ENCODE measurements at regions not wholly inside any gene's neighbourhood (a gene's known extent, or its start where the extent isn't known, plus 50 kb on each side); places are given as distances from the start of the nearest gene placed in this dataset.

DNA sequence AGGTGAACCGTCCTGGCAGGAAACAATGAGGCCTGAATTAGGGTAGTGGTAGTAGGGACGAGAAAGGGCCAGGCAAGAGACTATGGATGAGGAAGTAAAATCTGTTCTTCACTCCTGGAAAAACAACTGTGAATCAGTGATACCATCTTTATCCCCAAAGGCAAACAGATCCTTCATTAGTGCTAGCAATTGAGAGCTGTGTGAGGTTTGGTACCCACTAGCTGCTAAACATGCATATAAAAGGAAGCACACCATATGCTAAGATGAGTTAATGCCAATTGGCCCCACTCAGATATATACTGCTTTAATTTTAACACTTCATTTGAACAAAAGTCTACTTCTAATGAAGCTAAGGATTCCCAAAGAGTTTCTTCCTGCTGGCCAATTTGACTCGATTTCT is 244.8 kb upstream of the NR4A3 start:
- no peak for DNase-seq (ENCODE audit: low read depth in 1 of 2, low spot score in 1 of 2)
- Histone ChIP-seq H3K27me3 (ENCODE audit: insufficient read depth, poor library complexity, severe bottlenecking) (no peaks in the 10 kb centered on the region), H3K27ac (replicated peaks) (no peak overlapping the region), H3K4me3 (replicated peaks; ENCODE audit: insufficient read depth, low read length) (no peak overlapping the region)
- TF ChIP-seq GABPA (IDR thresholded peaks at IDR 0.05; ENCODE audit: low read depth) (no peak), REST (IDR thresholded peaks at IDR 0.05; ENCODE audit: insufficient replicate concordance, low read depth) (no peak), POLR2AphosphoS5 (IDR thresholded peaks at IDR 0.05; ENCODE audit: low read depth) (no peak), SPI1 (IDR thresholded peaks at IDR 0.05; ENCODE audit: borderline replicate concordance, low read depth) (no peak)
- TF ChIP-seq, protein P1, sequence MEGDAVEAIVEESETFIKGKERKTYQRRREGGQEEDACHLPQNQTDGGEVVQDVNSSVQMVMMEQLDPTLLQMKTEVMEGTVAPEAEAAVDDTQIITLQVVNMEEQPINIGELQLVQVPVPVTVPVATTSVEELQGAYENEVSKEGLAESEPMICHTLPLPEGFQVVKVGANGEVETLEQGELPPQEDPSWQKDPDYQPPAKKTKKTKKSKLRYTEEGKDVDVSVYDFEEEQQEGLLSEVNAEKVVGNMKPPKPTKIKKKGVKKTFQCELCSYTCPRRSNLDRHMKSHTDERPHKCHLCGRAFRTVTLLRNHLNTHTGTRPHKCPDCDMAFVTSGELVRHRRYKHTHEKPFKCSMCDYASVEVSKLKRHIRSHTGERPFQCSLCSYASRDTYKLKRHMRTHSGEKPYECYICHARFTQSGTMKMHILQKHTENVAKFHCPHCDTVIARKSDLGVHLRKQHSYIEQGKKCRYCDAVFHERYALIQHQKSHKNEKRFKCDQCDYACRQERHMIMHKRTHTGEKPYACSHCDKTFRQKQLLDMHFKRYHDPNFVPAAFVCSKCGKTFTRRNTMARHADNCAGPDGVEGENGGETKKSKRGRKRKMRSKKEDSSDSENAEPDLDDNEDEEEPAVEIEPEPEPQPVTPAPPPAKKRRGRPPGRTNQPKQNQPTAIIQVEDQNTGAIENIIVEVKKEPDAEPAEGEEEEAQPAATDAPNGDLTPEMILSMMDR (IDR thresholded peaks at IDR 0.05; ENCODE audit: insufficient read depth, low read length) = no peak

DNA sequence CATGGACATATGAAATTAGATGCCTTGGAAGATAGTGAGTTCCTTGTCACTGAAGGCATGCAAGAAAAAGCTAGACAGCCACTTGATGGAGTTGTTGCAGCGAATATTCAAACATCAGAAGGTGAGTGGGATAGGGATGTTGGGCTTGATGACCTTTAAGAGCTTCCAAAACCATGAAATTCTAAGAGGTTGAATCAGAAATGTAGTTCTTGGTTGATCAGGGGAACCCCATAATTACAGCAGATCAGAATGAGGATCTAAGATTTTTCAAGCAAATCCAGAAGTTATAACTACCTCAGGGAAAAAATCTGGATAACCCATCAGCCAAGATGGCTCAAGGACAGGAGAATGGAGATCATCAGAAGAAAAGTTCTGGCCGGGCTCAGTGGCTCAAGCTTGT is 244.3 kb upstream of the NR4A3 start:
- H3K27me3 ChIP-seq (ENCODE audit: insufficient read depth, poor library complexity, severe bottlenecking) = no peaks in the 10 kb centered on the region
- no peak for TF ChIP-seq REST (IDR thresholded peaks at IDR 0.05; ENCODE audit: insufficient replicate concordance, low read depth)
- TF ChIP-seq, protein P1 (IDR thresholded peaks at IDR 0.05; ENCODE audit: insufficient read depth, low read length) = no peak
- no peak for TF ChIP-seq POLR2AphosphoS5 (IDR thresholded peaks at IDR 0.05; ENCODE audit: low read depth)
- no peak for TF ChIP-seq GABPA (IDR thresholded peaks at IDR 0.05; ENCODE audit: low read depth)
- no peak for TF ChIP-seq SPI1 (IDR thresholded peaks at IDR 0.05; ENCODE audit: borderline replicate concordance, low read depth)
- no peak for DNase-seq (ENCODE audit: low read depth in 1 of 2, low spot score in 1 of 2)
- H3K27ac ChIP-seq (replicated peaks) = no peak overlapping the region
- no peak overlapping the region for H3K4me3 ChIP-seq (replicated peaks; ENCODE audit: insufficient read depth, low read length)

- TF ChIP-seq POLR2AphosphoS5 (IDR thresholded peaks at IDR 0.05; ENCODE audit: low read depth) (no peak), REST (IDR thresholded peaks at IDR 0.05; ENCODE audit: insufficient replicate concordance, low read depth) (no peak), SPI1 (IDR thresholded peaks at IDR 0.05; ENCODE audit: borderline replicate concordance, low read depth) (no peak), GABPA (IDR thresholded peaks at IDR 0.05; ENCODE audit: low read depth) (no peak)
- TF ChIP-seq, protein P1 (IDR thresholded peaks at IDR 0.05; ENCODE audit: insufficient read depth, low read length) = no peak
- no peaks in the 10 kb centered on the region for H3K27me3 ChIP-seq (ENCODE audit: insufficient read depth, poor library complexity, severe bottlenecking)
- no peak for DNase-seq (ENCODE audit: low read depth in 1 of 2, low spot score in 1 of 2)
Observed at GRCh38 chr9:99578666-99579065, 243.0 kb upstream of the NR4A3 start.

More at GRCh38 chr9:99578666-99579065, 243.0 kb upstream of the NR4A3 start:
- H3K27ac ChIP-seq (replicated peaks) = no peak overlapping the region
- no peak overlapping the region for H3K4me3 ChIP-seq (replicated peaks; ENCODE audit: insufficient read depth, low read length)

Data from HL-60 (cell line).